ENCODE measurements at regions not wholly inside any gene's neighbourhood (a gene's known extent, or its start where the extent isn't known, plus 50 kb on each side); places are given as distances from the start of the nearest gene placed in this dataset.

DNA sequence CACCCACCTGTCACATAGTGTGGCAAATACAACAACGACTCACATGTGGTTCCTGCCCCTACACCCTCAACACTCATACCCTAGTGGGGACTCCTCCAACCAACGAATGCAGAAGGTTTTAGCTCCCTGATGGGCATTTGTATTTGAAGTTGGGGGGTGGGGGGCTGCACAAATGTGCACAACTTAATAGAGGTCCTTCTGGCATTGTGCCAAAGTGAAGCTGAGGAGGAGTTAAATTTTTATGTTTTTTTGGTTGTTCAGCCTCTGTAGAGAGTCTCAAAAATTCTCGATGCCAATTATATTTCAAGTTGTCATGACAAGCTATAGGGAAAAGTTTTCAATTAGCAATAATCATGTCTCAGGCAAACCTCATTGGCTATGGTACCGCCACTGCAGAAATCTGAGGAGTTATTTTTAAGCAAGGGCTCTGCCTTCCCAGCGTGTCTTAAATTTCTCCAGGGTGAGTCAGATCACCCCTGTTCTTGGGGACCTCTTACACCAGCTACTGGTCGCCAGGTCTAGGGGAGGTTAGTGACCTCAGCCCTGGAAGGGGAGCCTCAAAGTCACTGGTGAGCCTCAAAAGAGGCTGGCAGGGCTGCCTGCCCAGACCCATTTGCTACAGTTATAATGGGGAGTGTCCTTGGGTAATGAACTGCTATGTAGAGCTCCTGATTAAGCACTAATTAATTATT, 102.7 kb upstream of the TAF1B start:
- TF ChIP-seq, protein P1, sequence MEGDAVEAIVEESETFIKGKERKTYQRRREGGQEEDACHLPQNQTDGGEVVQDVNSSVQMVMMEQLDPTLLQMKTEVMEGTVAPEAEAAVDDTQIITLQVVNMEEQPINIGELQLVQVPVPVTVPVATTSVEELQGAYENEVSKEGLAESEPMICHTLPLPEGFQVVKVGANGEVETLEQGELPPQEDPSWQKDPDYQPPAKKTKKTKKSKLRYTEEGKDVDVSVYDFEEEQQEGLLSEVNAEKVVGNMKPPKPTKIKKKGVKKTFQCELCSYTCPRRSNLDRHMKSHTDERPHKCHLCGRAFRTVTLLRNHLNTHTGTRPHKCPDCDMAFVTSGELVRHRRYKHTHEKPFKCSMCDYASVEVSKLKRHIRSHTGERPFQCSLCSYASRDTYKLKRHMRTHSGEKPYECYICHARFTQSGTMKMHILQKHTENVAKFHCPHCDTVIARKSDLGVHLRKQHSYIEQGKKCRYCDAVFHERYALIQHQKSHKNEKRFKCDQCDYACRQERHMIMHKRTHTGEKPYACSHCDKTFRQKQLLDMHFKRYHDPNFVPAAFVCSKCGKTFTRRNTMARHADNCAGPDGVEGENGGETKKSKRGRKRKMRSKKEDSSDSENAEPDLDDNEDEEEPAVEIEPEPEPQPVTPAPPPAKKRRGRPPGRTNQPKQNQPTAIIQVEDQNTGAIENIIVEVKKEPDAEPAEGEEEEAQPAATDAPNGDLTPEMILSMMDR (IDR thresholded peaks at IDR 0.05; ENCODE audit: low read depth, low read length, missing control alignments) = no peak
- Histone ChIP-seq H3K27me3 (replicated peaks) (no peaks in the 10 kb centered on the region), H3K36me3 (replicated peaks) (no peaks in the 10 kb centered on the region), H3K4me3 (ENCODE audit: low read depth, low read length) (no peak overlapping the region), H3K27ac (no peak overlapping the region)
- DNase-seq = no peak
- in situ Hi-C loops (cut with HindIII; ENCODE audit: low pct_ligation_motif_present, low sequenced_read_pairs) = no loop called here

DNA sequence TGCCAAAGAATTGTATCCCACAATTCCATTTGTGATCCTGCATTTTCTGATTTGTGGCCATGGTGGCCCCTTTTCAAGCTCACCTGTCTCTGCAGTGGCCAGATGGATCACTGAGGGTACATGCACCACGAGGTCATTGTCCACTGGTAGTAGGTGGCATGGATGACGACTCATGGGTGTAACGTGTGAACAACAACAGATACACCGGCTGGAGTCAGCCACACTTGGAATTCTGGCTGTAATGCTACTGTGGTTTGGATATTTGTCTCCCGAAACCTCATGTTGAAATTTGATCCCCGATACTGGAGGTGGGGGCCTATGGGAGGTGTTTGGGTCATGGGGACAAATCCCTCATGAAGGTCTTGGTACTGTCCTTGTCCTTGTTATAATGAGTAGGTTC, 102.2 kb upstream of the TAF1B start:
- H3K4me3 ChIP-seq (ENCODE audit: low read depth, low read length) = no peak overlapping the region

DNA sequence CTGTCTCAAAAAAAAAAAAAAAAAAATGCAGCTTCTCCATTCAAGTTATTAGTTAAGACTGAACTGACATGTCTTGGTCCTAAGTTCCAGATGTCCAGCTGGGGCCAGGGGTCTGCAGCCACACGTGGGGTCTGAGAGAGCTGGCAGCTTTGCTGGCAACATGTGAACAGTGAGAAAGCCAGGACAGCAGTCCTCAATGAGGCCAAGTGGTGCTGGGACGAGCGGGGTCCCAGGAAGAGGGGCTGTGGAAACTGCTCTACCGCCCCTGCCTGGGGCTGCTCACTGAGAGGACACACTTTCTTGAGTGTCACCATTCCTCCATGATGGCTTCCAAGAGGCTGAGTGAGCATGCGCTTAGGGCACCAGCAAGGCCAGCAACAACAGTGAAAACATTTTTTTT, 100.7 kb upstream of the TAF1B start:
- Histone ChIP-seq H3K27me3 (replicated peaks) (no peaks in the 10 kb centered on the region), H3K36me3 (replicated peaks) (no peaks in the 10 kb centered on the region), H3K27ac (no peak overlapping the region), H3K4me3 (ENCODE audit: low read depth, low read length) (no peak overlapping the region)
- DNase-seq = no peak
- TF ChIP-seq, protein P1 (IDR thresholded peaks at IDR 0.05; ENCODE audit: low read depth, low read length, missing control alignments) = no peak
- in situ Hi-C loops (cut with HindIII; ENCODE audit: low pct_ligation_motif_present, low sequenced_read_pairs) = no loop called here

More for the DNA sequence above, 102.2 kb upstream of the TAF1B start:
- TF ChIP-seq, protein P1 (IDR thresholded peaks at IDR 0.05; ENCODE audit: low read depth, low read length, missing control alignments) = no peak
- Histone ChIP-seq H3K27ac (no peak overlapping the region), H3K27me3 (replicated peaks) (no peaks in the 10 kb centered on the region), H3K36me3 (replicated peaks) (no peaks in the 10 kb centered on the region)
- DNase-seq = no peak
- in situ Hi-C loops (cut with HindIII; ENCODE audit: low pct_ligation_motif_present, low sequenced_read_pairs) = no loop called here

DNA sequence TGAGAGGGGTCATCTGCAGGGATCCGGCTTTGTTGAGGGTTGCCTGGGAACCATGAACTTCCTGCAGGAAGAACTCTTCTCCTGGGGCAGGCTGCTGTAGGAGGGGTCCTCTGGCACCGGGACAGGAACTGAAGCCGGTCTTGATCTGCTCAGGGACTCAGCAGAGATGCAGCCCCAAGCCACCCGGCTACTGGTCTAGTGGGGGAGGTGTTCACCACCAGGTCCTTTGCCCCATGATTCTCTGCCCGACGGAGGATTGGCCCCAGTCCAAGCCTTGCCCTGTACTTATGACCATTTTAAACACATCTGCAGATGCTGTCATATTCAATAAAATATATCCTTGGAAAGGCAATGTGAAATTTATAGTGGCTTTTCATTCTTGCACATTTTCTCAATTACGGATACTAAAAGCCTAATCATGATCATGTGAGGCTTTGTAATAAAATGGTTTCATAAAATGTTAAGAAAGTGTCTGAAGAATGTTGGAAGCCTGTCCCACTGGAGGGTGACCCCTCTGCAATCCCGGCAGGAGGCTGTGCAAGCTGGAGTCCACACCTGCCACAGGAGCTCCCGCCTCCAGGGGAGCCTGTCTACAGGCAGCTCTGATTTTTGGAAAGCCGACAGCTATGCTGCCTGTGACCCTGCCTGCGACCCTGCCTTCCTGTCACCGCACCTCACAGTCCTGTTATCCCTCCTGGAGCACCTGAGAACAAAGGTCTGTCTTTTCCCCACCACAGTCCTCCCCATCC, 98.8 kb upstream of the TAF1B start:
- TF ChIP-seq, protein P1 (IDR thresholded peaks at IDR 0.05; ENCODE audit: low read depth, low read length, missing control alignments) = no peak
- H3K36me3 ChIP-seq (replicated peaks) = no peaks in the 10 kb centered on the region
- in situ Hi-C loops (cut with HindIII; ENCODE audit: low pct_ligation_motif_present, low sequenced_read_pairs) = no loop called here
- DNase-seq = no peak
- no peaks in the 10 kb centered on the region for H3K27me3 ChIP-seq (replicated peaks)
- H3K27ac ChIP-seq = no peak overlapping the region
- no peak overlapping the region for H3K4me3 ChIP-seq (ENCODE audit: low read depth, low read length)

DNA sequence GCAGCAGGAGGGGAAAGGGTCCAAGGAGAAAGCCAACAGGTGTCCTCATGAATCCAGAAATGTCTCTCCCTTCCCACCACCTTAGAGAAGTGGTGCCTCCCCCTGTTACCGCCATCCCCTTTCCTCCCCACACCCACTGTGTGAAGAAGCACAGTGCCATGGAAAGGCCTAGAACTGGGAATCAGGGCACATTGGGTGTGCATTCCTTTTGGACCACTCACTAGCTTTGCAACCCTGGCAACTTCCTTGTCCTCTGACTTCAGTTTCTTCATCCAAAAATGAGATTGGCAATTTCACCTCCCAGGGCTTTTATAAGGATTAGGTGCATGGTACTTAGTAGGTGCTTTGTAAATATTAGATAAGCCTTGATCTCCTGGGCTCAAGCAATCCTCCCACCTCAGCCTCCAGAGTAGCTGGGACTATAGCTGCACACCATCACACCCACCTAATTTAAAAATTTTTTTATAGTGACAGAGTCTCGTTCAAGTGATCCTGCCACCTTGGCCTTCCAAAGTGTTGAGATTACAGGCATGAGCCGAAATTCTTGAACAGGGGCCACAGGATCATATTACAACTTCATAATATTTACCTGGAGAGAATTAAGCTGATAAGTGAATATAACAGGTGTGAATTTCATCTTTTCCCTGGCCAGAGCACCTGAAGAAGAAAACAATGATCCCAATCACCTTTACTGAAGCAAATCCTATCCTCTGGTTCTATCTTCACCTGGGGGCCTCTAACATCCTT, 97.9 kb upstream of the TAF1B start:
- Histone ChIP-seq H3K27ac (no peak overlapping the region), H3K36me3 (replicated peaks) (no peaks in the 10 kb centered on the region), H3K4me3 (ENCODE audit: low read depth, low read length) (no peak overlapping the region), H3K27me3 (replicated peaks) (no peaks in the 10 kb centered on the region)
- DNase-seq = no peak
- TF ChIP-seq, protein P1 (IDR thresholded peaks at IDR 0.05; ENCODE audit: low read depth, low read length, missing control alignments) = no peak
- in situ Hi-C loops (cut with HindIII; ENCODE audit: low pct_ligation_motif_present, low sequenced_read_pairs) = no loop called here
